NCI-H82 (cell line): ENCODE measurements at regions not wholly inside any gene's neighbourhood (a gene's known extent, or its start where the extent isn't known, plus 50 kb on each side); places are given as distances from the start of the nearest gene placed in this dataset.
"Not testable (repeated sequence)": the region's sequence is repeated elsewhere in the genome, so short reads cannot be mapped to it uniquely, and the experiment has no call there.

ENCODE experiments used
- DNase-seq: peaks from one replicate; lab custom pipeline; 2025; lab: John Stamatoyannopoulos, UW

GRCh38 chr11:23151819-23152218 lies 291.5 kb upstream of the CCDC179 start:
- no peak for DNase-seq

- DNase-seq: no peak
Measured at GRCh38 chr11:23155503-23155902, 295.2 kb upstream of the CCDC179 start.

GRCh38 chr11:23164022-23164421 lies 303.7 kb upstream of the CCDC179 start:
- no peak for DNase-seq

GRCh38 chr11:23166376-23166775 lies 306.1 kb upstream of the CCDC179 start:
- DNase-seq: no peak

GRCh38 chr11:23179609-23180008 lies 319.3 kb upstream of the CCDC179 start:
- DNase-seq: no peak

- no peak for DNase-seq
Measured at GRCh38 chr11:23181022-23181807, 320.9 kb upstream of the CCDC179 start.

- peak; percentile 27 for DNase-seq
Measured at GRCh38 chr11:23192256-23192655, 332.0 kb upstream of the CCDC179 start.

- DNase-seq: no peak
Measured at GRCh38 chr11:23201936-23202522, 341.8 kb upstream of the CCDC179 start.

GRCh38 chr11:23202611-23203010 lies 342.3 kb upstream of the CCDC179 start:
- DNase-seq: no peak

- DNase-seq: no peak
Measured at GRCh38 chr11:23205156-23205871, 345.0 kb upstream of the CCDC179 start.

GRCh38 chr11:23206741-23207336 lies 346.6 kb upstream of the CCDC179 start:
- DNase-seq: no peak

GRCh38 chr11:23211221-23211620 lies 350.9 kb upstream of the CCDC179 start:
- DNase-seq: no peak

GRCh38 chr11:23212807-23213206 lies 352.5 kb upstream of the CCDC179 start:
- DNase-seq: no peak

GRCh38 chr11:23217072-23217471 lies 356.8 kb upstream of the CCDC179 start:
- DNase-seq: no peak

- not testable (repeated sequence) for DNase-seq
Measured at GRCh38 chr11:23220086-23220485, 359.8 kb upstream of the CCDC179 start.

- no peak for DNase-seq
Measured at GRCh38 chr11:23221366-23221765, 361.1 kb upstream of the CCDC179 start.

GRCh38 chr11:23226331-23227077 lies 366.2 kb upstream of the CCDC179 start:
- no peak for DNase-seq

GRCh38 chr11:23227078-23227445 lies 366.8 kb upstream of the CCDC179 start:
- no peak for DNase-seq

- DNase-seq: no peak
Measured at GRCh38 chr11:23232652-23233051, 372.4 kb upstream of the CCDC179 start.

GRCh38 chr11:23233075-23233474 lies 372.8 kb upstream of the CCDC179 start:
- no peak for DNase-seq

GRCh38 chr11:23236826-23237555 lies 376.7 kb upstream of the CCDC179 start:
- DNase-seq: no peak
